Panc1 (cell line): ENCODE measurements at regions not wholly inside any gene's neighbourhood (a gene's known extent, or its start where the extent isn't known, plus 50 kb on each side); places are given as distances from the start of the nearest gene placed in this dataset.

Experiments
- ATAC-seq: fragments of 200-7000 bp; cut with Tn5 transposase; 2 replicates; pipeline ENCODE4 v1.9.1; 2020; ENCODE audit warnings: mild to moderate bottlenecking, moderate library complexity
- BruUV-seq: library from RNA; stranded (reverse); fragments of 400-500 nt; replicated peaks from 2 replicates; lab custom pipeline; 2021; lab: Mats Ljungman, UMichigan
- CTCF ChIA-PET: fragments of 300-600 bp; sonication (Branson Sonifier 250); formaldehyde crosslinking; loops from one replicate; lab custom pipeline; 2022; ENCODE audit warnings: antibody characterized with exemption; lab: Charles Lee
- POLR2A ChIA-PET: fragments of 300-600 bp; sonication (Branson Sonifier 250); formaldehyde crosslinking; loops from one replicate; lab custom pipeline; 2022; ENCODE audit warnings: antibody characterized with exemption; lab: Charles Lee
- DNase-seq: peaks from one replicate; pipeline ENCODE4 v3.0.0-alpha.2; 2010; ENCODE audit warnings: low read depth, low spot score
- H3K27ac ChIP-seq: 2 replicates; pipeline ENCODE4 v1.5.1; 2011; ENCODE audit warnings: mild to moderate bottlenecking, low read length, inconsistent platforms
- H3K27me3 ChIP-seq: fragments of 200-500 bp; sonication (Bioruptor generic); 2 replicates; pipeline ENCODE4 v1.6.0; 2014; ENCODE audit warnings: low read length, inconsistent platforms; ENCODE audit not compliant: control insufficient read depth, insufficient read depth
- H3K36me3 ChIP-seq: fragments of 200-500 bp; sonication (Bioruptor generic); 2 replicates; pipeline ENCODE4 v1.5.1; 2014; ENCODE audit warnings: inconsistent platforms, mild to moderate bottlenecking, low read length, moderate library complexity; ENCODE audit not compliant: control insufficient read depth, insufficient read depth
- H3K4me1 ChIP-seq: 2 replicates; pipeline ENCODE4 v1.5.1; 2011; ENCODE audit warnings: inconsistent platforms, mild to moderate bottlenecking, low read length, moderate library complexity; ENCODE audit not compliant: control insufficient read depth, insufficient read depth
- H3K4me3 ChIP-seq, 2 experiments: 2 replicates each; pipeline ENCODE4 v1.5.1; 2011 to 2012; ENCODE audit warnings: low read depth in 2 of 2, low read length in 2 of 2, mild to moderate bottlenecking in 2 of 2, inconsistent platforms in 1 of 2, moderate library complexity in 1 of 2
- H3K9me3 ChIP-seq: fragments of 200-500 bp; sonication (Bioruptor generic); 2 replicates; pipeline ENCODE4 v1.5.1; 2014; ENCODE audit warnings: low read depth, mild to moderate bottlenecking, inconsistent platforms, low read length, moderate library complexity; ENCODE audit not compliant: control insufficient read depth, insufficient read depth
- POLR2AphosphoS5 ChIP-seq: IDR thresholded peaks from 2 replicates; pipeline ENCODE4 v1.6.1; 2012; ENCODE audit warnings: mild to moderate bottlenecking, low read depth, low read length, moderate library complexity
- SIN3A ChIP-seq: IDR thresholded peaks from 2 replicates; pipeline ENCODE4 v1.6.1; 2012; ENCODE audit warnings: low read depth, mild to moderate bottlenecking, low read length, moderate library complexity, borderline replicate concordance; ENCODE audit not compliant: insufficient read depth
- TCF7L2 ChIP-seq: IDR thresholded peaks from 2 replicates; pipeline ENCODE4 v1.6.1; 2011; ENCODE audit warnings: mild to moderate bottlenecking, low read depth, low read length, inconsistent platforms
- in situ Hi-C: cut with HindIII; loops from 2 replicates; pipeline ENCODE4 v1.10.0; 2016; ENCODE audit warnings: low sequenced_read_pairs, low pct_unique_long_range_greater_than_20kb
- intact Hi-C: fragments of 100-400 bp; cut with micrococcal nuclease; formaldehyde crosslinking; loops from one replicate; pipeline ENCODE4 v1.10.0; 2022; ENCODE audit not compliant: unreplicated experiment
- TF ChIP-seq, protein P1 (sequence below), 2 experiments: IDR thresholded peaks; 2 replicates each; pipeline ENCODE4 v1.6.1; 2011 to 2012; ENCODE audit warnings: low read depth in 2 of 2, control low read depth in 1 of 2, low read length in 1 of 2, mild to moderate bottlenecking in 1 of 2, moderate library complexity in 1 of 2; ENCODE audit not compliant: insufficient read depth in 1 of 2
- TF ChIP-seq, protein P2 (sequence below): fragments of 450-650 bp; IDR thresholded peaks from 2 replicates; pipeline ENCODE4 v1.5.1; 2017; ENCODE audit warnings: mild to moderate bottlenecking

DNA sequence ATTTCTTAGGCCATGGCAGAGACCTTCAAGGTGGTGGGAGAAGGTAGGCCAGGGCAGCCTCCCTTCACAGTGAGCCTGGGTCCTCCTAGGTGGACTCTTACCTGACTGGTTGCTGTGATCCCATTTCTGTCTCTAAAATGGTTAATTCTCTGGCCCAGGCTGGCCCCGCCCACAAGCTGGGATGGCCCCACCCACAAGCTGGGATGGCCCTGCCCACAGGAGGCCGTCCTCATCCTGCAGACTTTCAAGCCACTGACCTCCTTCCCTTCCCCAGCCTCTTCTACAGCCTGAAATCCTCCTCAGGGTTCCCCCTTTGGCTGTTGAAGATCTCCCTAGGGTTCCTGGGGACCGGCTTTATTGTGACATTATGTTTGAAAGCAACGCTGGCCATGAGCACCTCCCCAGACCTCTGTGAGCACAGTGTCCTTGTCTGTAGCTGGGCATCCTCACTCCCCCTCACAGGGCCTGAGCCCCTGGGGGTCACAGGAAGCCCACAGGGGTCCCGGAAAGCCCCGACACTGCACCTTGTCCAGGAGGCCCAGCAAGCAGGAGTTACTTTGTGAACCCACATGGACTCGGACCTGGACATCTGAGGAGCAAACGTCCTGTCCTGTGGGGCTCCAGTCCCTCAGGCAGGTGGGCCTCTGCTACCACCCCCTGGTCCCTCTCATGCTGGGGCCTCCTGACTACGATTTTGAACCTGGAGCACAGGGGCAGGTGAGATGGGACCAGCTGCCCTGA lies 621.7 kb downstream of the MATN1 start:
- ChIA-PET POLR2A (no interaction called here), CTCF (interaction anchor here (1.3 kb wide), 1 partner anchor 10 kb away, joined by 5 read pairs; no protein-coding TSS in a partner anchor)
- ATAC-seq (peak; percentile 68; the same call in 1 of the 2 replicates), DNase-seq (no peak)
- no peaks in the 10 kb centered on the region for H3K4me1 ChIP-seq
- TF ChIP-seq SIN3A (no peak), TCF7L2 (no peak), POLR2AphosphoS5 (no peak)
- TF ChIP-seq, protein P1, sequence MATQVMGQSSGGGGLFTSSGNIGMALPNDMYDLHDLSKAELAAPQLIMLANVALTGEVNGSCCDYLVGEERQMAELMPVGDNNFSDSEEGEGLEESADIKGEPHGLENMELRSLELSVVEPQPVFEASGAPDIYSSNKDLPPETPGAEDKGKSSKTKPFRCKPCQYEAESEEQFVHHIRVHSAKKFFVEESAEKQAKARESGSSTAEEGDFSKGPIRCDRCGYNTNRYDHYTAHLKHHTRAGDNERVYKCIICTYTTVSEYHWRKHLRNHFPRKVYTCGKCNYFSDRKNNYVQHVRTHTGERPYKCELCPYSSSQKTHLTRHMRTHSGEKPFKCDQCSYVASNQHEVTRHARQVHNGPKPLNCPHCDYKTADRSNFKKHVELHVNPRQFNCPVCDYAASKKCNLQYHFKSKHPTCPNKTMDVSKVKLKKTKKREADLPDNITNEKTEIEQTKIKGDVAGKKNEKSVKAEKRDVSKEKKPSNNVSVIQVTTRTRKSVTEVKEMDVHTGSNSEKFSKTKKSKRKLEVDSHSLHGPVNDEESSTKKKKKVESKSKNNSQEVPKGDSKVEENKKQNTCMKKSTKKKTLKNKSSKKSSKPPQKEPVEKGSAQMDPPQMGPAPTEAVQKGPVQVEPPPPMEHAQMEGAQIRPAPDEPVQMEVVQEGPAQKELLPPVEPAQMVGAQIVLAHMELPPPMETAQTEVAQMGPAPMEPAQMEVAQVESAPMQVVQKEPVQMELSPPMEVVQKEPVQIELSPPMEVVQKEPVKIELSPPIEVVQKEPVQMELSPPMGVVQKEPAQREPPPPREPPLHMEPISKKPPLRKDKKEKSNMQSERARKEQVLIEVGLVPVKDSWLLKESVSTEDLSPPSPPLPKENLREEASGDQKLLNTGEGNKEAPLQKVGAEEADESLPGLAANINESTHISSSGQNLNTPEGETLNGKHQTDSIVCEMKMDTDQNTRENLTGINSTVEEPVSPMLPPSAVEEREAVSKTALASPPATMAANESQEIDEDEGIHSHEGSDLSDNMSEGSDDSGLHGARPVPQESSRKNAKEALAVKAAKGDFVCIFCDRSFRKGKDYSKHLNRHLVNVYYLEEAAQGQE (IDR thresholded peaks at IDR 0.05; ENCODE audit: insufficient read depth in 1 of 2, low read depth in 2 of 2, low read length in 1 of 2), result no peak
- TF ChIP-seq, protein P2, sequence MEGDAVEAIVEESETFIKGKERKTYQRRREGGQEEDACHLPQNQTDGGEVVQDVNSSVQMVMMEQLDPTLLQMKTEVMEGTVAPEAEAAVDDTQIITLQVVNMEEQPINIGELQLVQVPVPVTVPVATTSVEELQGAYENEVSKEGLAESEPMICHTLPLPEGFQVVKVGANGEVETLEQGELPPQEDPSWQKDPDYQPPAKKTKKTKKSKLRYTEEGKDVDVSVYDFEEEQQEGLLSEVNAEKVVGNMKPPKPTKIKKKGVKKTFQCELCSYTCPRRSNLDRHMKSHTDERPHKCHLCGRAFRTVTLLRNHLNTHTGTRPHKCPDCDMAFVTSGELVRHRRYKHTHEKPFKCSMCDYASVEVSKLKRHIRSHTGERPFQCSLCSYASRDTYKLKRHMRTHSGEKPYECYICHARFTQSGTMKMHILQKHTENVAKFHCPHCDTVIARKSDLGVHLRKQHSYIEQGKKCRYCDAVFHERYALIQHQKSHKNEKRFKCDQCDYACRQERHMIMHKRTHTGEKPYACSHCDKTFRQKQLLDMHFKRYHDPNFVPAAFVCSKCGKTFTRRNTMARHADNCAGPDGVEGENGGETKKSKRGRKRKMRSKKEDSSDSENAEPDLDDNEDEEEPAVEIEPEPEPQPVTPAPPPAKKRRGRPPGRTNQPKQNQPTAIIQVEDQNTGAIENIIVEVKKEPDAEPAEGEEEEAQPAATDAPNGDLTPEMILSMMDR, result no peak
- no peak overlapping the region for H3K27ac ChIP-seq
- peaks cover 3% of the 10 kb centered on the region for H3K27me3 ChIP-seq
- in situ Hi-C loops, result no loop called here
- H3K36me3 ChIP-seq, result no peaks in the 10 kb centered on the region
- BruUV-seq, result no TSS peak
- intact Hi-C loops, result loop anchor here (10.0 kb wide), 1 partner anchor 603 kb away; no protein-coding TSS in a partner anchor
- no peak overlapping the region for H3K4me3 ChIP-seq
- H3K9me3 ChIP-seq, result no peaks in the 10 kb centered on the region

DNA sequence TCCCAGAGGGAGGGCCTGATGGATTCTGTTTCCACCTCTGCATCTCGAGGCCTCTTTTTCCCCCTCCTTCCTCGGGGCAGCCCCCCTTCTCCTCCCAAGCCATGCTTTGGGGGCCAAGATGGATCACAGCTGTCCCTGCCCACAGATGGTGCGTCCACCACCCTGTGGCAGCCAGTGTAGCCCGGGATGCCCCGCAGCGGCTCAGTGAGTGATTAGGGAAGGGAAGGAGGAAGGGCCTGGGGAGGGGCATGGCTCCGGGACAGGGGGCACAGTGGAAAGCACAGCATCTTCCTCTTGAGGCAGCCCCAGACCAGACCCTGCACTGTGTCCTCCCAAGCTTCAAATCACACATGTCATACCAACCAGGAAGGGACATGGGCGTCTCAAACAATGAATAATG lies 622.4 kb downstream of the MATN1 start:
- TF ChIP-seq, protein P2, result no peak
- TF ChIP-seq POLR2AphosphoS5, result no peak
- TF ChIP-seq SIN3A, result no peak
- TF ChIP-seq TCF7L2, result no peak
- TF ChIP-seq, protein P1 (IDR thresholded peaks at IDR 0.05; ENCODE audit: insufficient read depth in 1 of 2, low read depth in 2 of 2, low read length in 1 of 2), result no peak
- ChIA-PET POLR2A (no interaction called here), CTCF (no interaction called here)
- Histone ChIP-seq H3K27ac (no peak overlapping the region), H3K4me1 (no peaks in the 10 kb centered on the region), H3K4me3 (no peak overlapping the region), H3K9me3 (no peaks in the 10 kb centered on the region), H3K36me3 (no peaks in the 10 kb centered on the region), H3K27me3 (peaks cover 3% of the 10 kb centered on the region)
- intact Hi-C loops (loop anchor here (10.0 kb wide), 1 partner anchor 604 kb away; no protein-coding TSS in a partner anchor), in situ Hi-C loops (no loop called here)
- ATAC-seq, result no peak
- no peak for DNase-seq
- no TSS peak for BruUV-seq
